A673 (cell line): ENCODE measurements at regions not wholly inside any gene's neighbourhood (a gene's known extent, or its start where the extent isn't known, plus 50 kb on each side); places are given as distances from the start of the nearest gene placed in this dataset.

Source experiments
- BruUV-seq: library from RNA; stranded (reverse); fragments of 400-500 nt; replicated peaks from 2 replicates; lab custom pipeline; 2021; lab: Mats Ljungman, UMichigan
- CTCF ChIA-PET: fragments of 300-600 bp; sonication (Branson Sonifier 250); formaldehyde crosslinking; loops from one replicate; lab custom pipeline; 2022; ENCODE audit warnings: antibody characterized with exemption; lab: Charles Lee
- POLR2A ChIA-PET: fragments of 300-600 bp; sonication (Branson Sonifier 250); formaldehyde crosslinking; loops from one replicate; lab custom pipeline; 2022; ENCODE audit warnings: antibody characterized with exemption; ENCODE audit not compliant: low non-redundant PET; lab: Charles Lee
- DNase-seq: peaks from one replicate; pipeline ENCODE4 v3.0.0-alpha.2; 2015; ENCODE audit warnings: low spot score
- H3K27ac ChIP-seq: fragments of 200-600 bp; sonication (generic); 2 replicates; pipeline ENCODE4 v1.5.1; 2016; ENCODE audit warnings: mixed run types, low read depth, mild to moderate bottlenecking, mixed read lengths, antibody characterized with exemption, low read length; ENCODE audit not compliant: poor library complexity, severe bottlenecking
- H3K27me3 ChIP-seq: fragments of 200-600 bp; sonication (generic); replicated peaks from 2 replicates; pipeline ENCODE4 v1.6.1; 2017; ENCODE audit warnings: mixed run types, low read depth, mild to moderate bottlenecking, mixed read lengths, antibody characterized with exemption, low read length; ENCODE audit not compliant: insufficient read depth, poor library complexity
- H3K36me3 ChIP-seq: fragments of 200-600 bp; sonication (generic); 2 replicates; pipeline ENCODE4 v1.6.1; 2016; ENCODE audit warnings: mixed run types, mild to moderate bottlenecking, mixed read lengths, antibody characterized with exemption, low read length; ENCODE audit not compliant: insufficient read depth, poor library complexity, severe bottlenecking
- H3K4me1 ChIP-seq: fragments of 200-600 bp; sonication (generic); 2 replicates; pipeline ENCODE4 v1.6.1; 2017; ENCODE audit warnings: mixed run types, mild to moderate bottlenecking, mixed read lengths, antibody characterized with exemption, low read length; ENCODE audit not compliant: insufficient read depth, poor library complexity, severe bottlenecking
- H3K4me3 ChIP-seq: fragments of 200-600 bp; sonication (generic); 2 replicates; pipeline ENCODE4 v1.5.1; 2016; ENCODE audit warnings: low read depth, mixed run types, mild to moderate bottlenecking, mixed read lengths, low read length; ENCODE audit not compliant: poor library complexity, severe bottlenecking
- H3K9me3 ChIP-seq: fragments of 200-600 bp; sonication (generic); 2 replicates; pipeline ENCODE4 v1.6.1; 2016; ENCODE audit warnings: mixed run types, low read depth, mild to moderate bottlenecking, mixed read lengths, antibody characterized with exemption, low read length; ENCODE audit not compliant: poor library complexity, severe bottlenecking
- EZH2 ChIP-seq: fragments of 200-600 bp; sonication (generic); IDR thresholded peaks from 2 replicates; pipeline ENCODE4 v1.6.1; 2017; ENCODE audit warnings: borderline replicate concordance, low read depth, mild to moderate bottlenecking, mixed read lengths, antibody characterized with exemption, low read length; ENCODE audit not compliant: poor library complexity, severe bottlenecking
- intact Hi-C: fragments of 100-400 bp; cut with micrococcal nuclease; formaldehyde crosslinking; loops from one replicate; pipeline ENCODE4 v1.10.0; 2022; ENCODE audit not compliant: unreplicated experiment
- TF ChIP-seq, protein P1 (sequence below): fragments of 300-800, 200-600 bp; sonication (generic); conservative IDR thresholded peaks from 2 replicates; pipeline ENCODE4 v1.5.1; 2017; ENCODE audit warnings: low read depth, mild to moderate bottlenecking, antibody characterized with exemption, low read length, moderate library complexity, mixed read lengths

DNA sequence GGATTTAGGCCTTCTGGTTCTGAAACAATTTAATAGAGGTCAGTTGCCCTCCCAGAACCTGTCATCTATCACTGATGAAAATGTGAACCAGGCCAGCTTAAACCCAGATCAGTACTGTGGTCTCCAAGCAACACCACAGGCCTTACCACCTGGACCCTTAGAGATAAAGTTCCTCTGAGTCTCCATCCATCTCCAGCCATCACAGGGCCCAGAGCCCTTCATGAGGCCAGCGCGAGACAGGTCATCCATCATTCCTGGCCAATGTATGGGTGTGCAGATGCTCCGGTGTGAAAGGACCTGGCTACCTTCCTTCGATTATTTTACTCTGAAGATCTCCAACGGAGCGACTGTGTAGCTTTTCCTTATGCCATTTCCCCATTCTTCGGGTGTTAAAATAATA, 322.7 kb upstream of the SOX11 start:
- BruUV-seq, result no TSS peak
- Histone ChIP-seq H3K36me3 (no peaks in the 10 kb centered on the region), H3K27ac (no peak overlapping the region), H3K4me1 (peaks cover 17% of the 10 kb centered on the region), H3K27me3 (no peaks in the 10 kb centered on the region), H3K9me3 (no peaks in the 10 kb centered on the region), H3K4me3 (no peak overlapping the region)
- intact Hi-C loops, result loop anchor here (5.0 to 10.0 kb wide), 4 partner anchors 607 to 1415 kb away; no protein-coding TSS in a partner anchor
- ChIA-PET CTCF (no interaction called here), POLR2A (no interaction called here)
- DNase-seq, result no peak
- TF ChIP-seq, protein P1, sequence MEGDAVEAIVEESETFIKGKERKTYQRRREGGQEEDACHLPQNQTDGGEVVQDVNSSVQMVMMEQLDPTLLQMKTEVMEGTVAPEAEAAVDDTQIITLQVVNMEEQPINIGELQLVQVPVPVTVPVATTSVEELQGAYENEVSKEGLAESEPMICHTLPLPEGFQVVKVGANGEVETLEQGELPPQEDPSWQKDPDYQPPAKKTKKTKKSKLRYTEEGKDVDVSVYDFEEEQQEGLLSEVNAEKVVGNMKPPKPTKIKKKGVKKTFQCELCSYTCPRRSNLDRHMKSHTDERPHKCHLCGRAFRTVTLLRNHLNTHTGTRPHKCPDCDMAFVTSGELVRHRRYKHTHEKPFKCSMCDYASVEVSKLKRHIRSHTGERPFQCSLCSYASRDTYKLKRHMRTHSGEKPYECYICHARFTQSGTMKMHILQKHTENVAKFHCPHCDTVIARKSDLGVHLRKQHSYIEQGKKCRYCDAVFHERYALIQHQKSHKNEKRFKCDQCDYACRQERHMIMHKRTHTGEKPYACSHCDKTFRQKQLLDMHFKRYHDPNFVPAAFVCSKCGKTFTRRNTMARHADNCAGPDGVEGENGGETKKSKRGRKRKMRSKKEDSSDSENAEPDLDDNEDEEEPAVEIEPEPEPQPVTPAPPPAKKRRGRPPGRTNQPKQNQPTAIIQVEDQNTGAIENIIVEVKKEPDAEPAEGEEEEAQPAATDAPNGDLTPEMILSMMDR, result no peak
- no peak for TF ChIP-seq EZH2

DNA sequence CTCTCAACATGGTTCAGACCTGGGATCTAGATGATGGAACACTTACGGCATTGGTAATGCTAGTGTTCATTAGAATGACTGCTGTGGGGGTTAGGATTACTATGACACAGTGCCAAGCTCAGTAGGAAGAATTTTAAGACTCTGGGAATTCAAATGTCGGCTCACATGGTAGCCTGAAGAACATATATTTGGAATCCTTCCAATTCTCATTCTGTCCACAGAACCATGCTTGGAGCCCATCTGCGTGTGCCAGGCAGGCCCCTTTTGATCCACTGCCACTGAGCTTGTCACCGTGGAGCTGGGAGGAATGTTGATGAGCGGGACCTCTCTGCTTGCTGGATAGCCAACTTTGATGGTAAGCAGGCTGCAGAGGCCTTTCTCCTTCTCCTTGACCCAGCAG, 322.0 kb upstream of the SOX11 start:
- Histone ChIP-seq H3K27me3 (no peaks in the 10 kb centered on the region), H3K4me3 (no peak overlapping the region), H3K4me1 (peaks cover 17% of the 10 kb centered on the region), H3K9me3 (no peaks in the 10 kb centered on the region), H3K27ac (no peak overlapping the region), H3K36me3 (no peaks in the 10 kb centered on the region)
- intact Hi-C loops, result no loop called here
- no peak for TF ChIP-seq EZH2
- TF ChIP-seq, protein P1, result no peak
- POLR2A ChIA-PET, result no interaction called here
- CTCF ChIA-PET, result no interaction called here
- no peak for DNase-seq
- BruUV-seq, result no TSS peak

DNA sequence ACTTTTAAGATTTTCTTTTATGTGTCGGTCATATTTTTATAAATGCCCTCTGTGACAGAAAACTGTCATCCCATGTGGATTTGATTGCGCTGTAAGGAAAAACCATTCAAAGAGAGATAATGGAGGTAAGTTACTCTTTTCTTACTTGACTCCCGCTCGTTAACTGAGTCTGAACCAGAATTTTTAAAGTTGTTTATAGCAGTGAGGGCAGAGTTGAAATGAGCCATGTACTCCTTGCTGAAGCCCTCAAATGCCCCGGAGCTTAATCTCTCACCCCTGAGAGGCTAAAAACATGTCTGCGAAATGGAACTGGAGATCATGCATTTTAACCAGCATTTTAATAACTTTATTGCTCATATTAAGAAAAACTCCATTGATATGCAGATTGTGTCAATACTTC, 320.0 kb upstream of the SOX11 start:
- H3K9me3 ChIP-seq, result no peaks in the 10 kb centered on the region
- POLR2A ChIA-PET, result interaction anchor here (0.8 kb wide), 1 partner anchor 335 kb away, joined by 9 read pairs; no protein-coding TSS in a partner anchor
- CTCF ChIA-PET, result no interaction called here
- no peak overlapping the region for H3K4me3 ChIP-seq
- no peak for TF ChIP-seq EZH2
- TF ChIP-seq, protein P1, result no peak
- intact Hi-C loops, result loop anchor here (2.0 kb wide), 1 partner anchor 319 kb away; no protein-coding TSS in a partner anchor
- H3K36me3 ChIP-seq, result no peaks in the 10 kb centered on the region
- no peak for DNase-seq
- peaks cover 13% of the 10 kb centered on the region for H3K4me1 ChIP-seq
- BruUV-seq, result no TSS peak
- peak overlapping the region; percentile 70 for H3K27ac ChIP-seq
- H3K27me3 ChIP-seq, result no peaks in the 10 kb centered on the region
